Ovary (tissue), 3 donors: ENCODE measurements at regions not wholly inside any gene's neighbourhood (a gene's known extent, or its start where the extent isn't known, plus 50 kb on each side); places are given as distances from the start of the nearest gene placed in this dataset.

Experiments
- EP300 ChIP-seq: sonication (generic); formaldehyde crosslinking; IDR thresholded peaks from one replicate; pipeline ENCODE4 v1.6.1; 2017; ENCODE audit warnings: antibody characterized with exemption
- POLR2A ChIP-seq: fragments of 450-650 bp; IDR thresholded peaks from one replicate; pipeline ENCODE4 v1.6.1; 2017; ENCODE audit warnings: antibody characterized with exemption, mild to moderate bottlenecking, moderate library complexity
- TF ChIP-seq, protein P1 (sequence below), 3 donors: fragments of 450-650 bp in 2 of 3; fragments of 200-600 bp in 1 of 3; IDR thresholded peaks; one replicate each; pipeline versions ENCODE4 v1.5.1 to v1.8.0; 2016 to 2022; ENCODE audit warnings: antibody characterized with exemption in 3 of 3, mild to moderate bottlenecking in 1 of 3
- donor health status: DM: no; HTN: no; CAD: no.

DNA sequence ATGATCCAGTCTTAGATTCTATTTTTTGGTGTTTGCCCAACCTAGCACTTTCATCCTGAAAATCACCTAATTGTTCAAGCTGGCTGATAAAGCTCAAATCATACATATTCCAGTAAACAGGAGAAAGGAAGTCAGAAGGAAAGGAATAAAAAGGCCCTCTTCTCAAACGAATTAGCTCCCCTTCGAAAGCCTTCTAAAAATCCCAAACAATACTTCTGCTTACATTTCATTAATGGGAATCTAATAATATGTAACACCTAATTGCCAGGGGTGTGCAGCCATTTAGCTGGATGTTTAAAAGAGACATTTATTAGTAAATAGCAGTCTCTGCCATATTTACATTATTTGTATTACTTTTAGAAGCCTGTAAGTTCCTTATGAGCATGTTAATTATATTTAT, 302.9 kb upstream of the TCF21 start:
- no peak for TF ChIP-seq POLR2A
- TF ChIP-seq, protein P1, sequence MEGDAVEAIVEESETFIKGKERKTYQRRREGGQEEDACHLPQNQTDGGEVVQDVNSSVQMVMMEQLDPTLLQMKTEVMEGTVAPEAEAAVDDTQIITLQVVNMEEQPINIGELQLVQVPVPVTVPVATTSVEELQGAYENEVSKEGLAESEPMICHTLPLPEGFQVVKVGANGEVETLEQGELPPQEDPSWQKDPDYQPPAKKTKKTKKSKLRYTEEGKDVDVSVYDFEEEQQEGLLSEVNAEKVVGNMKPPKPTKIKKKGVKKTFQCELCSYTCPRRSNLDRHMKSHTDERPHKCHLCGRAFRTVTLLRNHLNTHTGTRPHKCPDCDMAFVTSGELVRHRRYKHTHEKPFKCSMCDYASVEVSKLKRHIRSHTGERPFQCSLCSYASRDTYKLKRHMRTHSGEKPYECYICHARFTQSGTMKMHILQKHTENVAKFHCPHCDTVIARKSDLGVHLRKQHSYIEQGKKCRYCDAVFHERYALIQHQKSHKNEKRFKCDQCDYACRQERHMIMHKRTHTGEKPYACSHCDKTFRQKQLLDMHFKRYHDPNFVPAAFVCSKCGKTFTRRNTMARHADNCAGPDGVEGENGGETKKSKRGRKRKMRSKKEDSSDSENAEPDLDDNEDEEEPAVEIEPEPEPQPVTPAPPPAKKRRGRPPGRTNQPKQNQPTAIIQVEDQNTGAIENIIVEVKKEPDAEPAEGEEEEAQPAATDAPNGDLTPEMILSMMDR (IDR thresholded peaks at IDR 0.05), result no peak
- no peak for TF ChIP-seq EP300
